ENCODE measurements at regions not wholly inside any gene's neighbourhood (a gene's known extent, or its start where the extent isn't known, plus 50 kb on each side); places are given as distances from the start of the nearest gene placed in this dataset.

DNA sequence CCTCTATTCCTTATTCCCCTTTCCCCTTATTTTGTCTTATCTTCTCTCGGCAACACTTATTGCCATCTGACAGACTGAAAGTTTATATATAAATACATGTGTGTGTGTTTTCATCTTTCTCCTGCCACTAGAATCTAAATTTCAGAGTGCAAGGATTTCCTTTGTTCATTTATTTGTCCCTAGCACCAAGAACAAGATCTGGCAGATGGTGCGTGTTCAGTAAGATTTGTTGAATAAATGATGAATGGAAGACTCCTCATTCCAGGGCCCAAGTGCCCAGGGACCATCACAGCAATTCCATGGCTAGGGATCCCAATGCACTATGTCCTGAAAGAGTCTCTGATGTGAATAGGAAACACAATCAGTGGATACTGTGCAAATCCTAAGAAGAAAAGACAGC lies 97.9 kb upstream of the EEA1 start:
- no peak for TF ChIP-seq MAFK (IDR thresholded peaks at IDR 0.05; ENCODE audit: low read depth, low read length)
- no peak for TF ChIP-seq EP300 (IDR thresholded peaks at IDR 0.05; ENCODE audit: borderline replicate concordance in 1 of 2, low read depth in 2 of 2, low read length in 2 of 2)
- TF ChIP-seq, protein P1, sequence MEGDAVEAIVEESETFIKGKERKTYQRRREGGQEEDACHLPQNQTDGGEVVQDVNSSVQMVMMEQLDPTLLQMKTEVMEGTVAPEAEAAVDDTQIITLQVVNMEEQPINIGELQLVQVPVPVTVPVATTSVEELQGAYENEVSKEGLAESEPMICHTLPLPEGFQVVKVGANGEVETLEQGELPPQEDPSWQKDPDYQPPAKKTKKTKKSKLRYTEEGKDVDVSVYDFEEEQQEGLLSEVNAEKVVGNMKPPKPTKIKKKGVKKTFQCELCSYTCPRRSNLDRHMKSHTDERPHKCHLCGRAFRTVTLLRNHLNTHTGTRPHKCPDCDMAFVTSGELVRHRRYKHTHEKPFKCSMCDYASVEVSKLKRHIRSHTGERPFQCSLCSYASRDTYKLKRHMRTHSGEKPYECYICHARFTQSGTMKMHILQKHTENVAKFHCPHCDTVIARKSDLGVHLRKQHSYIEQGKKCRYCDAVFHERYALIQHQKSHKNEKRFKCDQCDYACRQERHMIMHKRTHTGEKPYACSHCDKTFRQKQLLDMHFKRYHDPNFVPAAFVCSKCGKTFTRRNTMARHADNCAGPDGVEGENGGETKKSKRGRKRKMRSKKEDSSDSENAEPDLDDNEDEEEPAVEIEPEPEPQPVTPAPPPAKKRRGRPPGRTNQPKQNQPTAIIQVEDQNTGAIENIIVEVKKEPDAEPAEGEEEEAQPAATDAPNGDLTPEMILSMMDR (IDR thresholded peaks at IDR 0.05; ENCODE audit: control extremely low read depth in 1 of 3, insufficient read depth in 1 of 3, low read depth in 1 of 3, low read length in 3 of 3), result no peak
- TF ChIP-seq NRF1 (IDR thresholded peaks at IDR 0.05; ENCODE audit: low read depth, low read length), result no peak
- TF ChIP-seq, protein P2, sequence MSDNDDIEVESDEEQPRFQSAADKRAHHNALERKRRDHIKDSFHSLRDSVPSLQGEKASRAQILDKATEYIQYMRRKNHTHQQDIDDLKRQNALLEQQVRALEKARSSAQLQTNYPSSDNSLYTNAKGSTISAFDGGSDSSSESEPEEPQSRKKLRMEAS (IDR thresholded peaks at IDR 0.05), result no peak

Data from H1 (cell line).